22Rv1 (cell line): ENCODE measurements at regions not wholly inside any gene's neighbourhood (a gene's known extent, or its start where the extent isn't known, plus 50 kb on each side); places are given as distances from the start of the nearest gene placed in this dataset.

Experiments
- H3K27ac ChIP-seq: fragments of 450-650 bp; 2 replicates; pipeline ENCODE4 v1.5.1; 2017
- ZFX ChIP-seq: fragments of 450-650 bp; IDR thresholded peaks from 2 replicates; pipeline ENCODE4 v1.6.1; 2017; ENCODE audit warnings: antibody characterized with exemption, borderline replicate concordance
- TF ChIP-seq, protein P1 (sequence below): fragments of 450-650 bp; IDR thresholded peaks from 2 replicates; pipeline ENCODE4 v1.5.1; 2017; ENCODE audit warnings: mild to moderate bottlenecking

DNA sequence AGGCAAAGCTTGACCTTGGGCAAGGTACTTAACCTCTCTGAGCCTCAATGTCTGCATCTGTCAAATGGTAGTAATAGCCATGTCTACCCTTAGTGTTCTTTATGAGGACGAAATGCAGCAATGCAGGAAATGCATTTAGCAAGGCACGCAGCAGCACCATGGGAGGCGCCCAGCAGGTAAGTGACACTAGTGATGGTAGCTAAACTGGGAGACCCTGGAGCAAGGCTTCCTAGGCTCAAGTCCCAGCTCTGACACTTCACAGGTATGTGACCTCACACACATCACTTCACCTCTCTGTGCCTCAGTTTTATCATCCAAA is 289.0 kb downstream of the RRAGC start:
- no peak overlapping the region for H3K27ac ChIP-seq
- TF ChIP-seq, protein P1, sequence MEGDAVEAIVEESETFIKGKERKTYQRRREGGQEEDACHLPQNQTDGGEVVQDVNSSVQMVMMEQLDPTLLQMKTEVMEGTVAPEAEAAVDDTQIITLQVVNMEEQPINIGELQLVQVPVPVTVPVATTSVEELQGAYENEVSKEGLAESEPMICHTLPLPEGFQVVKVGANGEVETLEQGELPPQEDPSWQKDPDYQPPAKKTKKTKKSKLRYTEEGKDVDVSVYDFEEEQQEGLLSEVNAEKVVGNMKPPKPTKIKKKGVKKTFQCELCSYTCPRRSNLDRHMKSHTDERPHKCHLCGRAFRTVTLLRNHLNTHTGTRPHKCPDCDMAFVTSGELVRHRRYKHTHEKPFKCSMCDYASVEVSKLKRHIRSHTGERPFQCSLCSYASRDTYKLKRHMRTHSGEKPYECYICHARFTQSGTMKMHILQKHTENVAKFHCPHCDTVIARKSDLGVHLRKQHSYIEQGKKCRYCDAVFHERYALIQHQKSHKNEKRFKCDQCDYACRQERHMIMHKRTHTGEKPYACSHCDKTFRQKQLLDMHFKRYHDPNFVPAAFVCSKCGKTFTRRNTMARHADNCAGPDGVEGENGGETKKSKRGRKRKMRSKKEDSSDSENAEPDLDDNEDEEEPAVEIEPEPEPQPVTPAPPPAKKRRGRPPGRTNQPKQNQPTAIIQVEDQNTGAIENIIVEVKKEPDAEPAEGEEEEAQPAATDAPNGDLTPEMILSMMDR: no peak
- TF ChIP-seq ZFX: no peak

DNA sequence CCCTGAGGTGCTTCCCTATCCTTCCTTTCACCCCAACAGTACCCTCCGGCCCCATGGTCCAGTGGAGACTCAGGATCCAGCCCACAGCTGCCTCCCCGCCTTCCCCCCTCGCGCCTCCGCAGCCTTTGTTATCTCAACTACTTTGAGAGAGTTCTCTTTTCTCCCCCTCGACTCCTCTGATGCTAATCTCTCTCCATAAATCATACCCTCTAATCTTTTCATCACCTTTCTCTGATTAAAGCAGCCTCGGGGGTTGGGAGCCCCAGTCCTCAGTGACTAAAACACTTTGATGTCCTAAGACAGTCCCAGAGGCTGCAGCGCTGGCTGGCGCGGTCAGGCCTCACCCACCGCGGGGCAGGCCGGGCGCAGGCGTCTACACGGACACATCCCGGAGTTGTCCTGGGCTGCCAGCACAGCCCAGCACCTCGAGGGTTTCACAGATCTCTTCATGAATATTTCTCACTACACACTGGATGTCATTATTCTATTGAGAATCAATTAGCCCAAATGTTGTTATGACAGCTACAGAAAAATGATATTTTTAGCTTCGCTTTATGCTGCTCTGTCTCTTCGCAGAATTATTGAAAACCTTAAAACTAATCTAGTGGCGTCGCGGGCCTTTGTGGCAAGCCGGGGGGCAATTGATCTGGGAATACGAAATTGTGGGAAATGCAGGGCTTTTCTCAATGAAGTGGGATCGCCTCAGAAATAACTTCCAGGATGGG is 289.5 kb downstream of the RRAGC start:
- no peak overlapping the region for H3K27ac ChIP-seq
- TF ChIP-seq, protein P1: no peak
- no peak for TF ChIP-seq ZFX

DNA sequence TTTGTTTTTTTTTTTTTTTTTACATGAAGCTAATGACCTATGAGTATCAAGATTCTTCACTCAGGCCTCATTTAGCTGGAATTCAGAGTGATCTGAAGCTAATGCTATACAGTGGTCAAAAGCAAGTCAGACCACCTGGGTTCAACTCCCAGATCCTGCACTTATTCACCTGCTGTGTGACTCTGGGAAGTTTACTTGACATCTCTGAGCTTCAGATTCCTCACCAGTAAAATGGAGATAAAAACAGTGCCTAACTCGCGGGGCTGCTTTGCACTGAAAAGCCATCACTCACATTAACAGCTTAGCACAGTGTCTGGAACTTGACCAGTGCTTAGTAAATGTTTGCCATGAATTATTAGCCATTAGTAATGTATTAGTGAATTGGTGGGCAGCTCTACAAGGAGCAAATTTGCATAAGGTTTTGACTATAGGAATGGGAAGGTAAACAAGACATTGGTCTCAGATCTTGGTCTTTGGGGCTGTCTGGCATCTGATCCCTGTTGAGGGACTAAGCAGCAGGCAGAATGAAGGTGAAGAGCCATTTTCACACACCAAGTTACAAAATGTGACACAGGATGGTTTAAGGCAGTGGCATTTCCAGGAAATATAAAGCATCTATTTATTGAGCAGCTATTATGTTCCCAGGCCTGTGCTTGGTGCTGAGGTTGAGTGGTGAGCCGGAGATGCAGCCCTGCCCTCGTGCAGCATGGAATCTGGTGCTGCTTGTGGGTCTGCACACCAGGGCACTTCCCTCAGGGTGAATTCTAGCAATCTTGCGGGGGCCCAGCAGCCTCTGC is 291.3 kb downstream of the RRAGC start:
- TF ChIP-seq, protein P1: no peak
- no peak for TF ChIP-seq ZFX
- no peak overlapping the region for H3K27ac ChIP-seq

DNA sequence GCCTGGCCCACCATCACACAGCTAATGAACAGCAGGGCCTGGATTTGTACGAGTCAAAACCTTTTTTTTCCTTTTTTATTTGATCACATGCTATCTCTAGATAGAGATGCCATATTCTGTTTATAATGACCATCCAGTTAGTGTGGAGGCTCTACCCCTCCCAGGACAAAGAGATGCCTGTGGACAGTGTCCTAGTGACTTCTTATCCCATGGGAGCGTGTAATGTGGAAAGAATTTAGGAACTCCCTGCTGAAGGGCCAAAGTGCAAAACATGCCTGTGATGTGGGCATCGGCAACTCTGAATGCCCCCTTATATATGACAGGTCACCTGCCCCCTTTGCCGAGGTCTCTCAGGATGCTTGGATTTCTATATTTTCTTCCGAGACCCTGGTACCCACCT is 292.2 kb downstream of the RRAGC start:
- H3K27ac ChIP-seq: no peak overlapping the region
- TF ChIP-seq, protein P1: no peak
- TF ChIP-seq ZFX: no peak

DNA sequence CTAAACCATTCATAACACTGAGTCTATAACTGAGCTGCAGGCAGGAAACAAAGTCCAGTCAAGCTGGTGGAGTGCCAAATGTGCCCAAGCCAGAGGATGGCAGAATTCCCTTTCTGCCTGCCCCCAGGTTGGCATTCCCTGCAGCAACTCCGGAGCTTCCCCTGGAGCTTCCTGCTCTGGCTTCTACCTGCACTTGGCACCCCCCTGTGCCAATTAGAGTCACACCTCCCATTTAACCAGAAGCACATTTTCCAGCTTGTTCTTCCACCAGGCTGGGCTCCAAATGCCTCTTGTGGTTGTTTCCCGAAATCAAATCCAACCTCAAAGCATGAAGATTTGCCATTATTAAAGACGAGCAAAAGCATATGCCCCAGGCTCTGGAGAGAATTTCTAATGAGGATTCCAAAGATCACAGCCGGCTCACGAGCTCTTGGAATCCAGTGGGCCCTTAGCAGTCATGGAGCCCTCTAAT is 294.5 kb downstream of the RRAGC start:
- no peak overlapping the region for H3K27ac ChIP-seq
- TF ChIP-seq, protein P1: no peak
- TF ChIP-seq ZFX: no peak

DNA sequence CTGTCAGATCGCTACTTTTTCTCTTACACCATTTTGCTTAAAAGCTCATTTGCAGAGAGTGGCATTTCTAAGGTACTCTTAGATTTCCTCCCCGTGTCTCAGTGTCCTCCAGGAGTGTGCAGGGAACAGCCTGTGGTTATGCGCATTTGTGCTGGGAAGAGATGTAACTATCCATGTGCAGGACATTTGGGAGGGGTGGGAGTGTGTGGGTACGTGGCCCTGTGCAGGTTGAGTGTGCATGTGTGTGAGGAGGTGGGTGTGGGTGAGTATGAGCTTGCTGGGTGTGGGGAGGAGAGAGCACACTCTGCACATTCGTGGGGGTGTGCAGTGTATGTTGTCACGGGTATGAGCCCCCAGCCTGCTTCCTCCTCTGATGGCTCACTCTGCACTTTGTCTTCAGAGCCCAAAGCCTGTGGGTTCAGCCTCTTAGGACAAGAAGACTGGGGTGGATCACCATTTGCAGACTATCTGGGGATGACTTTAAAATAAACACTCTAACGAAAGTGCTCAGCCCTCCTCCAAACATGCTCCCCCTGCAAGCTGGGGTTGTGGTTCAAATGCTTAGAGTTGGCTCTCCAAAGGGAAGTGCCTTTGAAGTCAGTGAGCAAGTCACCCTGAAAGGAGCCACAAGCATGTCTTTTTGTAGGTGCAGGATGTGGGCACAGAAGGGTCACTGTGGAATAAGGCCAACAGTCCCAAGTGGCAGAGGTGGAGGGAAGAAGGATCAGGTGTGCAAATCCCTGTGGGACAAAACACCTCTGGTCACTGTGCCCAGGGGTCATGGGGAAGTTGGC is 295.4 kb downstream of the RRAGC start:
- no peak for TF ChIP-seq ZFX
- TF ChIP-seq, protein P1: no peak

More for the DNA sequence above, 295.4 kb downstream of the RRAGC start:
- H3K27ac ChIP-seq: no peak overlapping the region
